Endothelial cell of umbilical vein (primary cell): ENCODE measurements at regions not wholly inside any gene's neighbourhood (a gene's known extent, or its start where the extent isn't known, plus 50 kb on each side); places are given as distances from the start of the nearest gene placed in this dataset.

Experiments
- BruUV-seq: library from RNA; stranded (reverse); fragments of 400-500 nt; replicated peaks from 2 replicates; lab custom pipeline; 2021; lab: Mats Ljungman, UMichigan
- CTCF ChIA-PET: fragments of 300-600, 350-600 bp; sonication (Branson Sonifier 250); formaldehyde crosslinking; loops from one replicate; lab custom pipeline; 2021; ENCODE audit warnings: antibody characterized with exemption, inconsistent platforms; lab: Charles Lee
- POLR2A ChIA-PET: fragments of 300-600, 350-600 bp; sonication (Branson Sonifier 250); formaldehyde crosslinking; loops from one replicate; lab custom pipeline; 2021; ENCODE audit warnings: antibody characterized with exemption, inconsistent platforms; lab: Charles Lee
- DNase-seq: peaks from one replicate; pipeline ENCODE4 v3.0.0-alpha.2; 2011; ENCODE audit warnings: low read depth, low spot score
- FAIRE-seq: peaks from 2 replicates; lab custom pipeline; 2011; peaks lifted over from hg19 to GRCh38; lab: Jason Lieb, UNC
- H2AFZ ChIP-seq: 2 replicates; pipeline ENCODE4 v1.6.0; 2012; ENCODE audit warnings: low read depth, low read length, control low read depth, inconsistent platforms
- H3K27ac ChIP-seq: 2 replicates; pipeline ENCODE4 v1.5.1; 2011; ENCODE audit warnings: low read depth, mild to moderate bottlenecking, control low read depth, low read length, moderate library complexity; ENCODE audit not compliant: insufficient read depth
- H3K27me3 ChIP-seq, 2 experiments: 2 replicates each; pipeline versions ENCODE4 v1.6.0 to v1.6.1; 2011; ENCODE audit warnings: low read length in 2 of 2, mixed read lengths in 1 of 2; ENCODE audit not compliant: control insufficient read depth in 2 of 2, insufficient read depth in 2 of 2
- H3K36me3 ChIP-seq, 2 experiments: 2 replicates in 1 of 2; 3 replicates in 1 of 2; pipeline ENCODE4 v1.5.1; 2011; ENCODE audit warnings: low read length in 2 of 2, mild to moderate bottlenecking in 1 of 2, moderate library complexity in 1 of 2; ENCODE audit not compliant: control insufficient read depth in 2 of 2, insufficient read depth in 2 of 2; ENCODE audit errors: extremely low read depth in 1 of 2
- H3K4me1 ChIP-seq: 3 replicates; pipeline ENCODE4 v1.5.1; 2011; ENCODE audit warnings: mild to moderate bottlenecking, low read length; ENCODE audit not compliant: control insufficient read depth, insufficient read depth; ENCODE audit errors: extremely low read depth
- H3K4me2 ChIP-seq: 2 replicates; pipeline ENCODE4 v1.6.1; 2011; ENCODE audit warnings: low read length, control low read depth, mixed read lengths; ENCODE audit not compliant: insufficient read depth
- H3K4me3 ChIP-seq, 3 experiments: fragments of 200-600 bp in 1 of 3; sonication (generic), shearing (Covaris generic) in 1 of 3; replicated peaks in 1 of 3; 2 replicates each; pipeline ENCODE4 v1.5.1; 2011 to 2016; ENCODE audit warnings: control low read depth in 3 of 3, low read length in 3 of 3, mild to moderate bottlenecking in 2 of 3, inconsistent platforms in 1 of 3, low read depth in 1 of 3, moderate library complexity in 1 of 3; ENCODE audit not compliant: insufficient read depth in 1 of 3
- H3K79me2 ChIP-seq: 2 replicates; pipeline ENCODE4 v1.6.0; 2012; ENCODE audit warnings: low read length, inconsistent platforms; ENCODE audit not compliant: control insufficient read depth, insufficient read depth
- H3K9ac ChIP-seq: replicated peaks from 2 replicates; pipeline ENCODE3; 2011; ENCODE audit warnings: low read length, control low read depth; ENCODE audit not compliant: insufficient read depth; ENCODE audit errors: extremely low read depth
- H3K9me1 ChIP-seq: replicated peaks from 3 replicates; pipeline ENCODE4 v1.6.0; 2011; ENCODE audit warnings: mild to moderate bottlenecking, low read length; ENCODE audit not compliant: control insufficient read depth, insufficient read depth; ENCODE audit errors: extremely low read depth
- H3K9me3 ChIP-seq: replicated peaks from 2 replicates; pipeline ENCODE4 v1.5.1; 2012; ENCODE audit warnings: low read length, inconsistent platforms; ENCODE audit not compliant: control insufficient read depth, insufficient read depth
- H4K20me1 ChIP-seq: replicated peaks from 2 replicates; pipeline ENCODE3; 2011; ENCODE audit warnings: mild to moderate bottlenecking, low read length; ENCODE audit not compliant: control insufficient read depth, insufficient read depth; ENCODE audit errors: extremely low read depth
- CTCF ChIP-seq, 2 donors: IDR thresholded peaks; 1 replicate in 1 of 2; 2 replicates in 1 of 2; pipeline ENCODE4 v1.5.1; 2011; ENCODE audit warnings: low read length in 2 of 2, mild to moderate bottlenecking in 2 of 2, moderate library complexity in 2 of 2, control low read depth in 1 of 2, inconsistent platforms in 1 of 2, low read depth in 1 of 2; ENCODE audit not compliant: insufficient read depth in 1 of 2; ENCODE audit errors: extremely low read depth in 1 of 2
- EZH2 ChIP-seq: IDR thresholded peaks from 2 replicates; pipeline ENCODE4 v1.6.1; 2012; ENCODE audit warnings: borderline replicate concordance, low read depth, mild to moderate bottlenecking, moderate library complexity, low read length, inconsistent platforms; ENCODE audit not compliant: severe bottlenecking
- FOS ChIP-seq: IDR thresholded peaks from 2 replicates; pipeline ENCODE4 v1.6.1; 2011; ENCODE audit warnings: mild to moderate bottlenecking, low read length, moderate library complexity, borderline replicate concordance; ENCODE audit not compliant: insufficient read depth
- GATA2 ChIP-seq: IDR thresholded peaks from 2 replicates; pipeline ENCODE4 v1.7.0; 2011; ENCODE audit warnings: low read depth, mild to moderate bottlenecking, moderate library complexity, mixed read lengths, low read length; ENCODE audit not compliant: insufficient read length, insufficient read depth
- JUN ChIP-seq: IDR thresholded peaks from 2 replicates; pipeline ENCODE4 v1.6.1; 2011; ENCODE audit warnings: borderline replicate concordance, low read depth; ENCODE audit not compliant: insufficient read length, insufficient read depth
- MYC ChIP-seq: IDR thresholded peaks from one replicate; pipeline ENCODE4 v1.6.1; 2011; ENCODE audit warnings: mild to moderate bottlenecking, low read depth, low read length
- POLR2A ChIP-seq: IDR thresholded peaks from 2 replicates; pipeline ENCODE4 v1.6.1; 2012; ENCODE audit warnings: low read depth, mild to moderate bottlenecking, control low read depth, low read length
- POLR2AphosphoS5 ChIP-seq: IDR thresholded peaks from 2 replicates; pipeline ENCODE4 v1.6.1; 2012; ENCODE audit warnings: low read depth, mild to moderate bottlenecking, control low read depth, low read length, moderate library complexity; ENCODE audit not compliant: insufficient read depth
- dilution Hi-C: fragments of 300-500 bp; cut with MboI; formaldehyde crosslinking; loops from one replicate; pipeline ENCODE4 v1.15.0; 2019; ENCODE audit warnings: low sequenced_read_pairs; ENCODE audit not compliant: extremely low pct_ligation_motif_present
- intact Hi-C: fragments of 100-400 bp; cut with micrococcal nuclease; formaldehyde crosslinking; loops from one replicate; pipeline ENCODE4 v1.10.0; 2022
- TF ChIP-seq, protein P1 (sequence below): IDR thresholded peaks from 2 replicates; pipeline ENCODE4 v1.6.1; 2011; ENCODE audit not compliant: insufficient read depth, insufficient read length

- H3K4me1 ChIP-seq, result no peaks in the 10 kb centered on the region
- no peaks in the 10 kb centered on the region for H3K79me2 ChIP-seq
- DNase-seq (no peak), FAIRE-seq (no peak)
- TF ChIP-seq FOS (no peak), POLR2A (no peak), GATA2 (no peak)
- H2AFZ ChIP-seq, result no peak overlapping the region
- POLR2A ChIA-PET, result no interaction called here
- intact Hi-C loops, result no loop called here
- H3K27me3 ChIP-seq, result no peaks in the 10 kb centered on the region
- no TSS peak for BruUV-seq
- no peak overlapping the region for H3K9ac ChIP-seq
- no peaks in the 10 kb centered on the region for H3K36me3 ChIP-seq
- dilution Hi-C loops, result no loop called here
- H3K9me1 ChIP-seq, result no peaks in the 10 kb centered on the region
- no peak overlapping the region for H3K27ac ChIP-seq
- CTCF ChIA-PET, result no interaction called here
- H3K4me3 ChIP-seq, result no peak overlapping the region
- H4K20me1 ChIP-seq, result no peaks in the 10 kb centered on the region
- H3K9me3 ChIP-seq, result peaks cover 6% of the 10 kb centered on the region
- no peak overlapping the region for H3K4me2 ChIP-seq
Measured at GRCh38 chr18:78849046-78849445, 130.6 kb upstream of the SALL3 start.

DNA sequence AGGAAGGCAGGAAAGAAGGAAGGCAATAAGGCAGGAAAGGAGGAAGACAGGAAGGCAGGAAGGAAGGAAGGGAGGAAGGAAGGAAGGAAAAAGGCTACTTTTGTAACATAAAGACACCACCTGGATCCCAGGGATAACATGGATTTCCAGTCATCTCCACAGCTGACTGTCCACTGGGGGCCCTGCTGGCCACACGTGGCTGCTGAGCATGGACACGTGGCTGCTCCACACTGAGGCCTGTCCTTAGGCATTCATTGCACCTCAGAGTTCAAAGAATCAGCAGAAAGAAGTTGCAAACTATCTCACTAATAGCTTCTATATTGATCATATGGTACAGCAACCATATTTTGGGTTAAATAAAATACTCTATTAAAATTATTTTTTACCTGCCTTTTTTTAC lies 130.2 kb upstream of the SALL3 start:
- ChIA-PET POLR2A (no interaction called here), CTCF (no interaction called here)
- H3K9me3 ChIP-seq, result peaks cover 6% of the 10 kb centered on the region
- no peaks in the 10 kb centered on the region for H3K79me2 ChIP-seq
- no peaks in the 10 kb centered on the region for H3K27me3 ChIP-seq
- H3K4me1 ChIP-seq, result no peaks in the 10 kb centered on the region
- intact Hi-C loops (no loop called here), dilution Hi-C loops (no loop called here)
- H3K27ac ChIP-seq, result no peak overlapping the region
- no peak for FAIRE-seq
- TF ChIP-seq, protein P1, sequence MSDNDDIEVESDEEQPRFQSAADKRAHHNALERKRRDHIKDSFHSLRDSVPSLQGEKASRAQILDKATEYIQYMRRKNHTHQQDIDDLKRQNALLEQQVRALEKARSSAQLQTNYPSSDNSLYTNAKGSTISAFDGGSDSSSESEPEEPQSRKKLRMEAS, result no peak
- TF ChIP-seq MYC, result no peak
- no peak for TF ChIP-seq POLR2AphosphoS5
- TF ChIP-seq EZH2, result no peak
- no peak for TF ChIP-seq POLR2A
- no peak for TF ChIP-seq CTCF (IDR thresholded peaks at IDR 0.05; ENCODE audit: extremely low read depth in 1 of 2, insufficient read depth in 1 of 2, low read depth in 1 of 2, low read length in 2 of 2)
- TF ChIP-seq JUN, result no peak
- TF ChIP-seq GATA2, result no peak
- TF ChIP-seq FOS, result no peak
- no peaks in the 10 kb centered on the region for H4K20me1 ChIP-seq
- BruUV-seq, result no TSS peak
- H3K36me3 ChIP-seq, result no peaks in the 10 kb centered on the region
- no peak overlapping the region for H3K4me2 ChIP-seq
- no peak overlapping the region for H3K9ac ChIP-seq
- DNase-seq, result no peak
- no peak overlapping the region for H2AFZ ChIP-seq
- H3K4me3 ChIP-seq, result no peak overlapping the region
- no peaks in the 10 kb centered on the region for H3K9me1 ChIP-seq
